KMS-11 (cell line): ENCODE measurements at regions not wholly inside any gene's neighbourhood (a gene's known extent, or its start where the extent isn't known, plus 50 kb on each side); places are given as distances from the start of the nearest gene placed in this dataset.

ENCODE experiments used
- H2AFZ ChIP-seq: fragments of 200-600 bp; sonication (generic); 2 replicates; pipeline ENCODE4 v1.6.1; 2016; ENCODE audit warnings: antibody characterized with exemption, mixed run types, low read depth
- H3K27ac ChIP-seq: fragments of 200-600 bp; sonication (generic); 2 replicates; pipeline ENCODE4 v1.6.1; 2016; ENCODE audit warnings: mild to moderate bottlenecking, mixed run types
- H3K27me3 ChIP-seq: fragments of 200-600 bp; sonication (generic); 2 replicates; pipeline ENCODE4 v1.6.1; 2017; ENCODE audit warnings: mild to moderate bottlenecking, low read depth, mixed run types, moderate library complexity; ENCODE audit not compliant: insufficient read depth
- H3K36me3 ChIP-seq: fragments of 200-600 bp; sonication (generic); 2 replicates; pipeline ENCODE4 v1.6.1; 2017; ENCODE audit warnings: mild to moderate bottlenecking, mixed run types; ENCODE audit not compliant: insufficient read depth
- H3K4me1 ChIP-seq: fragments of 200-600 bp; sonication (generic); 2 replicates; pipeline ENCODE4 v1.6.1; 2016; ENCODE audit warnings: mild to moderate bottlenecking, low read depth, mixed run types; ENCODE audit not compliant: poor library complexity, severe bottlenecking
- H3K4me2 ChIP-seq: fragments of 200-600 bp; sonication (generic); 2 replicates; pipeline ENCODE4 v1.7.0; 2016; ENCODE audit warnings: mild to moderate bottlenecking, mixed run types
- H3K4me3 ChIP-seq: fragments of 200-600 bp; sonication (generic); IDR thresholded peaks from 2 replicates; pipeline ENCODE4 v1.6.1; 2017; ENCODE audit warnings: low read depth, low read length, mixed read lengths; ENCODE audit not compliant: insufficient read depth
- H3K79me2 ChIP-seq: fragments of 200-600 bp; sonication (generic); 2 replicates; pipeline ENCODE4 v1.6.1; 2016; ENCODE audit warnings: low read depth, mixed run types; ENCODE audit not compliant: insufficient read depth
- H3K9ac ChIP-seq: fragments of 200-600 bp; sonication (generic); 2 replicates; pipeline ENCODE4 v1.6.1; 2016; ENCODE audit warnings: mild to moderate bottlenecking, mixed run types
- H4K20me1 ChIP-seq: fragments of 200-600 bp; sonication (generic); 2 replicates; pipeline ENCODE4 v1.6.1; 2016; ENCODE audit warnings: mild to moderate bottlenecking, mixed run types; ENCODE audit not compliant: insufficient read depth
- TF ChIP-seq, protein P1 (sequence below): fragments of 200-600 bp; sonication (generic); conservative IDR thresholded peaks from 2 replicates; pipeline ENCODE4 v1.6.1; 2017; ENCODE audit warnings: low read depth, mild to moderate bottlenecking, antibody characterized with exemption, low read length, moderate library complexity, mixed read lengths

DNA sequence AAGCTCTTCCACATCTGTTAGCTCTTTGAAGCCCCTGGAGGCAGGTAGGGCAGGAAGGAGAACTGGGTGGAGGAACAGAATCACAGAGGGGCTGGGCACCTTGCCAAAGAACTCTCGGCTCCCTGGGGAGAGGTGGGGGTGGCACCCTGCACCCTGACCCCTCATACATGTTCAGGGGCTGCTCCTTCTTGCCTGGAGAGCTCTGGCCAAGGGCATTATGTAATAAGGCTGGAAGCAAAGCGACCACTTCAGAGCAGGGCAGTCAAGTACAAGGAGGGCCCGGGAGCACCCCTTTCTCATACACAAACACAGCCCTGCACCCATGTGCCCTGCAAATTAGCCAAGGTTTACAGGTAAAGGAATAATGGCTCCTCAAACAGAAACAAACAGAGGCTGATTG is 351.9 kb upstream of the TSHZ3 start:
- Histone ChIP-seq H4K20me1 (no peaks in the 10 kb centered on the region), H3K4me2 (no peak overlapping the region), H2AFZ (no peak overlapping the region), H3K4me3 (no peak overlapping the region), H3K36me3 (no peaks in the 10 kb centered on the region), H3K4me1 (no peaks in the 10 kb centered on the region), H3K27ac (no peak overlapping the region), H3K27me3 (no peaks in the 10 kb centered on the region), H3K9ac (no peak overlapping the region), H3K79me2 (no peaks in the 10 kb centered on the region)
- TF ChIP-seq, protein P1, sequence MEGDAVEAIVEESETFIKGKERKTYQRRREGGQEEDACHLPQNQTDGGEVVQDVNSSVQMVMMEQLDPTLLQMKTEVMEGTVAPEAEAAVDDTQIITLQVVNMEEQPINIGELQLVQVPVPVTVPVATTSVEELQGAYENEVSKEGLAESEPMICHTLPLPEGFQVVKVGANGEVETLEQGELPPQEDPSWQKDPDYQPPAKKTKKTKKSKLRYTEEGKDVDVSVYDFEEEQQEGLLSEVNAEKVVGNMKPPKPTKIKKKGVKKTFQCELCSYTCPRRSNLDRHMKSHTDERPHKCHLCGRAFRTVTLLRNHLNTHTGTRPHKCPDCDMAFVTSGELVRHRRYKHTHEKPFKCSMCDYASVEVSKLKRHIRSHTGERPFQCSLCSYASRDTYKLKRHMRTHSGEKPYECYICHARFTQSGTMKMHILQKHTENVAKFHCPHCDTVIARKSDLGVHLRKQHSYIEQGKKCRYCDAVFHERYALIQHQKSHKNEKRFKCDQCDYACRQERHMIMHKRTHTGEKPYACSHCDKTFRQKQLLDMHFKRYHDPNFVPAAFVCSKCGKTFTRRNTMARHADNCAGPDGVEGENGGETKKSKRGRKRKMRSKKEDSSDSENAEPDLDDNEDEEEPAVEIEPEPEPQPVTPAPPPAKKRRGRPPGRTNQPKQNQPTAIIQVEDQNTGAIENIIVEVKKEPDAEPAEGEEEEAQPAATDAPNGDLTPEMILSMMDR, result no peak

DNA sequence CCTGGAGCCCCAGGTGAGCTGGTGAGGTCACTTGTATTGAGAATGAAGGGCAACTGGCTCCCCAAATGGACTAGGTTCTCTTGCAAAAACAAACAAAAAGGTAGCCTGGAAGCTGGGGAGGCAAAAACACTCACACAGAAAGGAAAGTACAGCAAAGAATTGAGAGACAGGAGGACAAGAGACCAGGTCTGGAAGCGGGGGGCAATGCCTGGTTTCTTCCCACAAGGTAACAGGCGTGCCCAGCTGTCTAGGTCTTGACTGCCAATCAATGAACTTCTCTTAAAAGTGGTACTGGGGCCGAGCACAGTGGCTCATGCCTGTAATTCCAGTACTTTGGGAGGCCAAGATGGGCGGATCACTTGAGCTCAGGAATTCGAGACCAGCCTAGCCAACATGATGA is 356.4 kb upstream of the TSHZ3 start:
- Histone ChIP-seq H3K79me2 (no peaks in the 10 kb centered on the region), H3K4me3 (no peak overlapping the region), H2AFZ (no peak overlapping the region), H3K27ac (no peak overlapping the region), H3K36me3 (no peaks in the 10 kb centered on the region), H3K4me2 (no peak overlapping the region), H3K9ac (no peak overlapping the region), H3K27me3 (no peaks in the 10 kb centered on the region), H3K4me1 (no peaks in the 10 kb centered on the region), H4K20me1 (no peaks in the 10 kb centered on the region)
- TF ChIP-seq, protein P1, result no peak

DNA sequence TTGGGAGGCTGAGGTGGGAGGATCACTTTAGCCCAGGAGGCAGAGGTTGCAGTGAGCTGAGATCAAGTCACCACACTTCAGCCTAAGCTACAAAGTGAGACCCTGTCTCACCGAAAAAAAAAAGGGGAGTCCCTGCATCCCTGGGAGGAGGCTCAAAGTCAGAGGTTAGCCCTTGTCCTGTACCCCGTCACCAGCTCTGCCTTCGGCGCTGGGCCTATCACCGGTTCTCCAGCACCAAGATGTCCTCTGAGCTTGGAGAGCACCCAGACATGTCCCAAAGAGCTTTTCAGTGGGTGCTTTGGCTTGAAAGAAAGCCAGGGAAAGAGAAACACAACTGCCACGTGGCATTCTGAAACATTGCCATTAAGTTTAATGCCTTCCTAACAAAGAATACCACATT is 356.9 kb upstream of the TSHZ3 start:
- no peak overlapping the region for H3K27ac ChIP-seq
- no peak overlapping the region for H3K9ac ChIP-seq
- H3K79me2 ChIP-seq, result no peaks in the 10 kb centered on the region
- no peak overlapping the region for H3K4me2 ChIP-seq
- no peaks in the 10 kb centered on the region for H3K36me3 ChIP-seq
- H3K4me3 ChIP-seq, result no peak overlapping the region
- H3K27me3 ChIP-seq, result no peaks in the 10 kb centered on the region
- H2AFZ ChIP-seq, result no peak overlapping the region
- H4K20me1 ChIP-seq, result no peaks in the 10 kb centered on the region
- TF ChIP-seq, protein P1, result no peak
- H3K4me1 ChIP-seq, result no peaks in the 10 kb centered on the region

DNA sequence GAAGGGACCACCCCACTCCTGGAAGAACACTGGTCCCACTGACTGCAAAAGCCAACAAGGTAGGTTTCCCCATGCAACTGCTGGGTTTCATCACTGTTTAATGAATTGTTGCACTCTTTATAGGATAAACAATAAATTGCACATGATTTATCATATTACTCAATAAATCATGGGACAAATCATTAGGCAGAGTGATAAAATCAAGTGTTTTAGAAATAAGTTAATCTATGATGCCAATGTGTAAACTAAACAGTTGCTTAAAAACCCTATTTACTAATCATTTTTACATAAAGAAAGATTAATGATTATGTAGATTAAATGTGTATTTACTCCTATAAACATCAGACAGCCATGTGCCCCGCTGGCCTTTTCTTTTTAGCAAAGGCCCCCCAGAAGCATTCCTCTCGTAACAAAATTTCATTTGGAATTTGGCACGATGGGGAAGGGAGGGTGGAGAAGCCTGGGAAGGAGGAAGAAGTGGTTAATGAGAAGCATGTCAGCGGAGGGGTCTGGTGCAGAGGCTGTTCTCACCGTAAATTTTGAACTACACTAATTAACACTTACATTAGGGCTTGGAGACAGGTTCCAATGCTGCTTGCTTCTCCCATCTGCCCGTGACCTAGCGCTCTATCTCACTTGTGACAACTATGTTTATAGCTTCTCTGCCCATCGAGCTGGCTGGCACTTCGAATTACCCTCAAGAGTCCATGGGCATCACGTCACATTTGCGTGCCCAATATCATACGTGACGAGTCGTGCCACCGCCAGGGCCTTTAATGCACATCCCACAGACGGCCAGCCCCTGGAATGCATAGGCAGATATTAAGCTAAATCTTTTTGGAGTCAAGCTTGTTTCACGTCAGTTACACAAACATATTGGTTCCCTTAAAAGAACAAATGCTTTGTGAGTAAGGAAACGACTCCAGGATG is 357.7 kb upstream of the TSHZ3 start:
- Histone ChIP-seq H3K9ac (no peak overlapping the region), H4K20me1 (no peaks in the 10 kb centered on the region), H3K79me2 (no peaks in the 10 kb centered on the region), H3K27me3 (no peaks in the 10 kb centered on the region), H3K4me1 (no peaks in the 10 kb centered on the region), H3K36me3 (no peaks in the 10 kb centered on the region), H3K4me2 (no peak overlapping the region), H3K27ac (no peak overlapping the region), H2AFZ (no peak overlapping the region), H3K4me3 (no peak overlapping the region)
- TF ChIP-seq, protein P1, result no peak
